Neutrophil (primary cell): ENCODE measurements at regions not wholly inside any gene's neighbourhood (a gene's known extent, or its start where the extent isn't known, plus 50 kb on each side); places are given as distances from the start of the nearest gene placed in this dataset.
"Not testable (repeated sequence)": the region's sequence is repeated elsewhere in the genome, so short reads cannot be mapped to it uniquely, and the experiment has no call there.

Experiments
- H3K27ac ChIP-seq: fragments of 200-600 bp; sonication (generic); 2 replicates; pipeline ENCODE4 v1.5.1; 2016; ENCODE audit warnings: mild to moderate bottlenecking, moderate library complexity
- H3K27me3 ChIP-seq: fragments of 200-600 bp; sonication (generic); 2 replicates; pipeline ENCODE4 v1.6.0; 2016; ENCODE audit warnings: mild to moderate bottlenecking
- H3K36me3 ChIP-seq: fragments of 200-600 bp; sonication (generic); 2 replicates; pipeline ENCODE4 v1.5.1; 2017
- H3K4me1 ChIP-seq, 2 experiments: fragments of 200-600 bp in 1 of 2; sonication (generic) in 1 of 2; 1 replicate in 1 of 2; 2 replicates in 1 of 2; pipeline versions ENCODE4 v1.5.1 to v1.6.1; 2013 to 2016; ENCODE audit warnings: low read depth in 1 of 2, low read length in 1 of 2, mild to moderate bottlenecking in 1 of 2, moderate library complexity in 1 of 2; ENCODE audit not compliant: control insufficient read depth in 1 of 2, insufficient read depth in 1 of 2
- H3K4me3 ChIP-seq, 2 experiments: fragments of 200-600 bp in 1 of 2; sonication (generic) in 1 of 2; 1 replicate in 1 of 2; 2 replicates in 1 of 2; pipeline ENCODE4 v1.5.1; 2013 to 2016; ENCODE audit warnings: low read depth in 1 of 2, low read length in 1 of 2, mild to moderate bottlenecking in 1 of 2, moderate library complexity in 1 of 2
- H3K9me3 ChIP-seq: fragments of 200-600 bp; sonication (generic); 2 replicates; pipeline ENCODE4 v1.5.1; 2016
- CTCF ChIP-seq: fragments of 200-600 bp; sonication (generic); IDR thresholded peaks from 2 replicates; pipeline ENCODE4 v1.5.1; 2016; ENCODE audit warnings: antibody characterized with exemption

DNA sequence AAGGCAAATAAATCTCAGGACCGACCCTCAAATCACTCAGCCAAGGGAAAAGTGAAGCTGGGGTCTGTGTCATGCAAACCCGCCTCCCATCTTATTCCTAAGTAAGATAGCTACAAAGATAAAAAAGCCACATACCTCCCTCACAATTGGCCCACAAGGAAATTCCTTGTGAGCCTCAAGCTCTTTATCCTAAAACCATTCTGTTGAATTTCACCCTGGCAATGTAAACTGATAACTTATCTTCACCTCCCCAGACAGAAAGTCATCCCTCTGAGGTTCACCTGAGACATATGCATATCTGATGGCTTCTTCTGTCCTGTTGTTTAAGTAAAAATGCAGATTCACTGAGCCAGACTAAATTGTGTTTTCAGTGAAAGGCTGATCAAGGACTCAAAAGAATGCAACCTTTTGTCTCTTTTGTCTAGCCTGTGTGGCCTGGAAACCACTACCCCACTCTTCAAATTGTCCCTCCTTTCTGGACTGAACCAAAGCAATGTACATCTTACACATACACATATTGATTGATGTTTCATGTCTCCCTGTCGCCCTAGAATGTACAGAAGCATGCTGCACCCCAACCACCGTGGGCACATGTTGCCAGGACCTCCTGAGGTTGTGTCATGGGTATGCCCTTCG lies 91.3 kb downstream of the MFAP3L start:
- Histone ChIP-seq H3K9me3 (no peaks in the 10 kb centered on the region), H3K36me3 (no peaks in the 10 kb centered on the region), H3K4me1 (no peaks in the 10 kb centered on the region), H3K4me3 (no peak overlapping the region), H3K27me3 (no peaks in the 10 kb centered on the region), H3K27ac (no peak overlapping the region)
- TF ChIP-seq CTCF = no peak

- Histone ChIP-seq H3K36me3 (no peaks in the 10 kb centered on the region), H3K27ac (no peak overlapping the region), H3K27me3 (no peaks in the 10 kb centered on the region), H3K4me1 (no peaks in the 10 kb centered on the region), H3K4me3 (no peak overlapping the region), H3K9me3 (no peaks in the 10 kb centered on the region)
- TF ChIP-seq CTCF = no peak
Measured at GRCh38 chr4:169933531-169933930, 92.7 kb downstream of the MFAP3L start.

GRCh38 chr4:169931964-169932363 lies 94.2 kb downstream of the MFAP3L start:
- no peaks in the 10 kb centered on the region for H3K27me3 ChIP-seq

GRCh38 chr4:169930755-169931154 lies 95.4 kb downstream of the MFAP3L start:
- H3K4me1 ChIP-seq, H3K27me3 ChIP-seq, H3K4me3 ChIP-seq, H3K9me3 ChIP-seq, H3K36me3 ChIP-seq, H3K27ac ChIP-seq: not testable (repeated sequence)

More at GRCh38 chr4:169931964-169932363, 94.2 kb downstream of the MFAP3L start:
- no peak overlapping the region for H3K27ac ChIP-seq
- TF ChIP-seq CTCF = no peak
- no peaks in the 10 kb centered on the region for H3K9me3 ChIP-seq
- no peaks in the 10 kb centered on the region for H3K4me1 ChIP-seq
- H3K4me3 ChIP-seq = no peak overlapping the region
- H3K36me3 ChIP-seq = no peaks in the 10 kb centered on the region

DNA sequence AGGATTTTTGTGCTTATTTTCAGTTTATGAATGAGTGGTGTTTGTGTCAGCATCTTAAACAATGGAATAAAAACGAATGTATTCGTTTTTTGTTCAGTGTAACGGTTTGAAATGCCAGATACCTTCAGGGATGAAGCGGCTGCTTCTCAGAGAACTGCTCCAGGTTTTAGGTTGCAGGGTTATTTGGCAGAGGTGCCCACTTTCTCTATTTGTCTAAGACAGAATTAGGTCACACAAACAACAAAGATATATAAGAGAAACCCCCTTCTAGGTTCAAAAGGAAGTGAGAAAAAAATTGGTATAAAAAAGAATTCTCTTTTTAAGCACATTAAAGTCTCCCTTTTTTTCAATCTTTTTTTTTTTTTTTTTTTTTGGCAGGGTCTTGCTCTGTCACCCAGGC lies 98.9 kb downstream of the MFAP3L start:
- no peaks in the 10 kb centered on the region for H3K4me1 ChIP-seq
- H3K36me3 ChIP-seq = no peaks in the 10 kb centered on the region
- H3K9me3 ChIP-seq = no peaks in the 10 kb centered on the region
- no peak for TF ChIP-seq CTCF
- peaks cover 4% of the 10 kb centered on the region for H3K27me3 ChIP-seq
- H3K27ac ChIP-seq = no peak overlapping the region
- H3K4me3 ChIP-seq = no peak overlapping the region

- Histone ChIP-seq H3K9me3 (no peaks in the 10 kb centered on the region), H3K27ac (no peak overlapping the region), H3K27me3 (peaks cover 4% of the 10 kb centered on the region), H3K36me3 (no peaks in the 10 kb centered on the region), H3K4me3 (no peak overlapping the region), H3K4me1 (no peaks in the 10 kb centered on the region)
- TF ChIP-seq CTCF = no peak
Measured at GRCh38 chr4:169925678-169926077, 100.5 kb downstream of the MFAP3L start.
